Astrocyte of the cerebellum (primary cell): ENCODE measurements at regions not wholly inside any gene's neighbourhood (a gene's known extent, or its start where the extent isn't known, plus 50 kb on each side); places are given as distances from the start of the nearest gene placed in this dataset.
A peak's percentile ranks its signal among the peaks of the same experiment; 100 is the strongest.
"Not testable (repeated sequence)": the region's sequence is repeated elsewhere in the genome, so short reads cannot be mapped to it uniquely, and the experiment has no call there.

Experiments used
- DNase-seq: peaks from one replicate; pipeline ENCODE4 v3.0.0-alpha.2; 2011; ENCODE audit warnings: low read depth
- H3K4me3 ChIP-seq: 2 replicates; pipeline ENCODE4 v1.5.1; 2011; ENCODE audit warnings: mild to moderate bottlenecking, low read depth, low read length, moderate library complexity
- in situ Hi-C: cut with HindIII; loops from 2 replicates; pipeline ENCODE4 v1.10.0; 2017; ENCODE audit warnings: low sequenced_read_pairs
- TF ChIP-seq, protein P1 (sequence below): IDR thresholded peaks from 2 replicates; pipeline ENCODE4 v1.5.1; 2012; ENCODE audit warnings: low read length, low read depth, moderate library complexity, mild to moderate bottlenecking; ENCODE audit errors: missing control alignments

DNA sequence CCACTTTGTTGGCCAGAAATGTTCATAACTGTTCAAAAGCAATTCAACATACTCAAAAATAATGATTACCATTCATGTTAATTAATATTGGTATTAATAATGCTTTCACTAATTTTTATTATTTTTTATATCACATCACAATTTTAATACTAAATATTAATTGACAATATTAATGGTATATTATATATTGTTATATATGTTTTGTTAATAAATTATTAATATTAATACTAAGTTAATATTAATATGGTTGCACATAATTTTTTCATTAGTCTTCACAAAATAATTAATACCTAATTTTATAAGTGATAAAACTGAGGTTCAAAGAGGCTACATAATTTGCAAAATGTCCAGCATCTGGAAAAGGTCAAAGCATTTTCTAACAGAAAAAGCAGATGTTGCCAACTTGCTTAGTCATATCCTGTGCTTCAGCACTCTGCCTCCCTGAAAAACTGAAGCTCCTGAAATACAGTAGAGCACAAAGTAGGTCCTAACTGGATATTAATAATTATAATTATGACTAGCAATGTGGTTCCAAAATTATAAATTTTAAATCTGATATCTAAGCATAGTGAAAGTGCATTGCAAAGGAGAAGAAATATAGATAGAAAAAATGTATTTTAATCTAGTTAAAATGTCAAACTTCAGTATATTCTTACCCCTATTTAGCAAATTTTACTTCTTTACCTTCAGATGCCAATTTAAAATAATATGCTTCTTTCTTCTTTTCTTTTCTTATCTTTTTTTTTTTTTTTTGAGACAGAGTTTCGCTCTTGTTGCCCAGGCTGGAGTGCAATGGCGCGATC is 123.2 kb upstream of the TNFSF4 start:
- peak; percentile 73 for DNase-seq
- TF ChIP-seq, protein P1, sequence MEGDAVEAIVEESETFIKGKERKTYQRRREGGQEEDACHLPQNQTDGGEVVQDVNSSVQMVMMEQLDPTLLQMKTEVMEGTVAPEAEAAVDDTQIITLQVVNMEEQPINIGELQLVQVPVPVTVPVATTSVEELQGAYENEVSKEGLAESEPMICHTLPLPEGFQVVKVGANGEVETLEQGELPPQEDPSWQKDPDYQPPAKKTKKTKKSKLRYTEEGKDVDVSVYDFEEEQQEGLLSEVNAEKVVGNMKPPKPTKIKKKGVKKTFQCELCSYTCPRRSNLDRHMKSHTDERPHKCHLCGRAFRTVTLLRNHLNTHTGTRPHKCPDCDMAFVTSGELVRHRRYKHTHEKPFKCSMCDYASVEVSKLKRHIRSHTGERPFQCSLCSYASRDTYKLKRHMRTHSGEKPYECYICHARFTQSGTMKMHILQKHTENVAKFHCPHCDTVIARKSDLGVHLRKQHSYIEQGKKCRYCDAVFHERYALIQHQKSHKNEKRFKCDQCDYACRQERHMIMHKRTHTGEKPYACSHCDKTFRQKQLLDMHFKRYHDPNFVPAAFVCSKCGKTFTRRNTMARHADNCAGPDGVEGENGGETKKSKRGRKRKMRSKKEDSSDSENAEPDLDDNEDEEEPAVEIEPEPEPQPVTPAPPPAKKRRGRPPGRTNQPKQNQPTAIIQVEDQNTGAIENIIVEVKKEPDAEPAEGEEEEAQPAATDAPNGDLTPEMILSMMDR: no peak
- no peak overlapping the region for H3K4me3 ChIP-seq
- in situ Hi-C loops: no loop called here

DNA sequence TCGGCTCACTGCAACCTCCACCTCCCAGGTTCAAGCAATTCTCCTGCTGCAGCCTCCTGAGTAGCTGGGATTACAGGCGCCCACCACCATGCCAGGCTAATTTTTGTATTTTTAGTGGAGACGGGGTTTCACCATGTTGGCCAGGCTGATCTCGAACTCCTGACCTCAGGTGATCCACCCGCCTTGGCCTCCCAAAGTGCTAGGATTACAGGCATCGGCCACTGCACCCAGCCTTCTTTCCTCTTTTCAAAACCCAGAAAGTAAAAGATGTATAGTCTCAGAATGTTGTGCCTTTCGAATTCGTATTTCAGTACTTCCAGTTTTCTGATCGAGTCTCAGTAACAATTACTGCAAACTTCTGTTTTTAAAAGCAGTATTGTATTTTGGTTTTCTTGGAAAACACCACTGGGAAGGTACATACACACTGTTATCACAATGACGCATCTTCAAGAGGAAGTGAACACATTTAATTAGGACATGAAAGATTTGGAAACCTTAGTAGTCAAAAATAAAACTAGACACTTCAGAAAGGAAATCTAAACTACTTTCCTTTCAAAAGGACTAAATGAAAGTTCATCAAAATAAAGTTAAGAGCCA is 123.9 kb upstream of the TNFSF4 start:
- H3K4me3 ChIP-seq, in situ Hi-C loops, DNase-seq: not testable (repeated sequence)

DNA sequence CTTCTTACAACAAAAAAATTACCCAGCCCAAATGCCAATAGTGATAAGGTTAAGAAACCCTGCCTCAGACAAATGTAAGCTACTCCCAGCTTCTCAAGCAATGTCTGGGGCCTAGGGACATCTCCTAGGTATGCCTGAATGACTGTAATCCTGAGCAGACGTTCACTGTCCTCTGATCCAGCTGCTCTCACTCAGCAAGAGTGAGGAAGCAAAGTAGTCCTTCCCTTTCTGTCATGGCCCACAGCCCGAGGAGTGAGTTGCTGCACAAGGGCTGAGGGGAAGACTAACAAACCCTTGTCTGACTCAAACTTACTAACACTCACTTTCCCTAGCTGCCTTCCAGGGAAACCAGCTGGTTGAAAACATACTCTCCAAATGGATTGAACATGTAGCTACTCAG is 124.9 kb upstream of the TNFSF4 start:
- in situ Hi-C loops: no loop called here
- TF ChIP-seq, protein P1: no peak
- DNase-seq: no peak
- H3K4me3 ChIP-seq: no peak overlapping the region

DNA sequence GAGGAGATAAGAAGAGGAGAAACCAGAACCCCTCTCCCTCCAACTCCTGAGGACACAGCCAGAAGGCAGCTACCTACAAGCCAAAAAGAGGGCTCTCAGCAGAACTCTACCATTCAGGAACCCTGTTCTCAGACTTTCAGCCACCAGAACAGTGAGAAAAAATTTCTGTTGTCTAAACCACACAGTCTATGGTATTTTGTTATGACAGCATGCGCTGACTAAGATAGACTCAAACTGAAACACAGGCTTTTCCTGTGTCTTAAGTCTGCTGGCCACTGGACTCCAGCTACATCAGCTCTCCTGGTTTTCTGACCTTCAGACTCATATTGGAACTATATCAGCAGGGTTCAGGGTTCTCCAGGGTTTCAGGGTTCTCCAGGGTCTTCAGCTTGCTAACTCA is 126.5 kb upstream of the TNFSF4 start:
- DNase-seq: no peak
- in situ Hi-C loops: no loop called here
- H3K4me3 ChIP-seq: no peak overlapping the region
- TF ChIP-seq, protein P1: no peak

DNA sequence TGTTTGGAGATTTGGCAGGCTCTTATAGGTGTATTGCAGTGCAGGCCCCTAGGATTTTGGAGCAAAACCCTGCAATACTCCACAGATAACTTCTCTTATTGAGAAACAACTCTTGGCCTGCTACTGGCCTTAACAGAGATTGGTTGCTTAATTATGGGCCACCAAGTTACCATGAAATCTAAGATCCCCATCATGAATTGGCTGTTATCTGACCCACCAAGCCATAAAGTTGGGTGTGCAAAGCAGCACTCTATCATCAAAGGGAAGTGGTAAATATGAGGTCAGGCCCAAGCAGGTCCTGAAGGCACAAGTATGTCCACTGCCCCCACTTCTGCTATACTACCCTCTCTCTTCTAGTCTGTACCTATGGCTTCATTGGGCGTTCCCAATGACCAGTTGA is 130.0 kb upstream of the TNFSF4 start:
- no peak overlapping the region for H3K4me3 ChIP-seq
- TF ChIP-seq, protein P1: no peak
- in situ Hi-C loops: no loop called here
- no peak for DNase-seq

DNA sequence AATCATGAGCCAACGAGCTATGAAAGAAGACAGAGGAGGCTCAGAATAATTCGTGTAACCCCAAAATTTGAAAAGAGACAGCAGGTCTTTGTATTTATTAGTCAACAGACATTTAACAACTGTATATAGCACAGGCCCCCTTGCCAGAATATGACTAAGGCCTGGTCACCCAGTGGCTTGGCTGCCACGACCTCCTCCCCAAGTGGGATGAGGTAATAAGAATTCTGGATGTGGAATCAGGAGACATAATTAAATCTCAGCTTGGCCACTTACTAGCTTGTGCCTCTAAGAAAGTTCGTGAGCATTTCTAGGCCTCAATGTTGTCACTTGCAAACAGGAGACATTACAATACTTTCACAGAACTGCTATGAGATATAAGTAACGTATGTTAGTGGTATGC is 134.2 kb upstream of the TNFSF4 start:
- TF ChIP-seq, protein P1: no peak
- peak; percentile 68 for DNase-seq
- H3K4me3 ChIP-seq: no peak overlapping the region
- in situ Hi-C loops: no loop called here

DNA sequence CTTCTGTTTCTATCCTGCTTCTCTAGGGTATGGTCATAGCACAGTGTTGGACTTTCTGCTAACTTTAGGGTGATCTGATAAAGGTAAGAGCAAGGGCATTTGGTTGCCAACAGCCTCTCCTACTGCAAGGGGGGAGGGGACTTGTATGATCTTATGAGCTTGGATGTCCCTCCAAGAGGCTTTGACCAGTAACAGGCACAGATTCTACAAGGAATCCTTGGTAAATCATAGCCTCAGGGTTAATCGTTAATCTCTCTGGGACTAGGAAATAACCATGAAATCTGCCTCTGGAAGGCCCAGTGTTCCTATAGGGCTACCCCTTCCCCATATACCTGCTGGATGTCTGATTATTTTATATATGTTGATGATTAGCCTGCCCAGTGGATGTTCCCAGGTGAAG is 134.8 kb upstream of the TNFSF4 start:
- DNase-seq: no peak
- TF ChIP-seq, protein P1: no peak
- in situ Hi-C loops: no loop called here
- H3K4me3 ChIP-seq: no peak overlapping the region
